GM23338 (cell line): ENCODE measurements at regions not wholly inside any gene's neighbourhood (a gene's known extent, or its start where the extent isn't known, plus 50 kb on each side); places are given as distances from the start of the nearest gene placed in this dataset.

Experiments
- CREB1 ChIP-seq: fragments of 250-450 bp; sonication (Bioruptor Pico); IDR thresholded peaks from 2 replicates; pipeline ENCODE4 v1.5.0; 2020; ENCODE audit warnings: low read depth, mild to moderate bottlenecking, moderate library complexity
- ETS1 ChIP-seq: IDR thresholded peaks from 2 replicates; pipeline ENCODE4 v1.6.1; 2016; ENCODE audit warnings: antibody characterized with exemption
- EZH2 ChIP-seq: fragments of 200-600 bp; sonication (generic); IDR thresholded peaks from one replicate; pipeline ENCODE4 v1.8.0; 2017; ENCODE audit warnings: antibody characterized with exemption, mild to moderate bottlenecking, low read depth; ENCODE audit not compliant: unreplicated experiment
- EZH2phosphoT487 ChIP-seq: fragments of 200-600 bp; sonication (generic); IDR thresholded peaks from one replicate; pipeline ENCODE4 v1.8.1; 2018; ENCODE audit warnings: antibody characterized with exemption; ENCODE audit not compliant: unreplicated experiment
- JUNB ChIP-seq: IDR thresholded peaks from one replicate; pipeline ENCODE4 v1.6.1; 2016; ENCODE audit warnings: antibody characterized with exemption; ENCODE audit not compliant: unreplicated experiment
- NANOG ChIP-seq: IDR thresholded peaks from 2 replicates; pipeline ENCODE4 v1.6.1; 2016; ENCODE audit warnings: antibody characterized with exemption, borderline replicate concordance
- POLR2AphosphoS5 ChIP-seq: IDR thresholded peaks from 2 replicates; pipeline ENCODE4 v1.6.1; 2016; ENCODE audit warnings: antibody characterized with exemption, low read depth
- REST ChIP-seq: IDR thresholded peaks from one replicate; pipeline ENCODE4 v1.6.1; 2018; ENCODE audit warnings: antibody characterized with exemption; ENCODE audit not compliant: unreplicated experiment
- ZNF331 ChIP-seq: fragments of 250-450 bp; sonication (Bioruptor Pico); IDR thresholded peaks from 2 replicates; pipeline ENCODE4 v1.5.0; 2020; ENCODE audit warnings: low read depth, mild to moderate bottlenecking, moderate library complexity
- TF ChIP-seq, protein P1 (sequence below), 2 experiments: fragments of 200-600 bp in 1 of 2; sonication (generic) in 1 of 2; conservative IDR thresholded peaks; 2 replicates each; pipeline versions ENCODE4 v1.5.1 to v1.6.1; 2016 to 2017; ENCODE audit warnings: antibody characterized with exemption in 2 of 2, low read depth in 2 of 2, mild to moderate bottlenecking in 2 of 2, moderate library complexity in 1 of 2

GRCh38 chr20:24117383-24117782 is 128.8 kb upstream of the GGTLC1 start:
- no peak for TF ChIP-seq EZH2phosphoT487
- TF ChIP-seq, protein P1, sequence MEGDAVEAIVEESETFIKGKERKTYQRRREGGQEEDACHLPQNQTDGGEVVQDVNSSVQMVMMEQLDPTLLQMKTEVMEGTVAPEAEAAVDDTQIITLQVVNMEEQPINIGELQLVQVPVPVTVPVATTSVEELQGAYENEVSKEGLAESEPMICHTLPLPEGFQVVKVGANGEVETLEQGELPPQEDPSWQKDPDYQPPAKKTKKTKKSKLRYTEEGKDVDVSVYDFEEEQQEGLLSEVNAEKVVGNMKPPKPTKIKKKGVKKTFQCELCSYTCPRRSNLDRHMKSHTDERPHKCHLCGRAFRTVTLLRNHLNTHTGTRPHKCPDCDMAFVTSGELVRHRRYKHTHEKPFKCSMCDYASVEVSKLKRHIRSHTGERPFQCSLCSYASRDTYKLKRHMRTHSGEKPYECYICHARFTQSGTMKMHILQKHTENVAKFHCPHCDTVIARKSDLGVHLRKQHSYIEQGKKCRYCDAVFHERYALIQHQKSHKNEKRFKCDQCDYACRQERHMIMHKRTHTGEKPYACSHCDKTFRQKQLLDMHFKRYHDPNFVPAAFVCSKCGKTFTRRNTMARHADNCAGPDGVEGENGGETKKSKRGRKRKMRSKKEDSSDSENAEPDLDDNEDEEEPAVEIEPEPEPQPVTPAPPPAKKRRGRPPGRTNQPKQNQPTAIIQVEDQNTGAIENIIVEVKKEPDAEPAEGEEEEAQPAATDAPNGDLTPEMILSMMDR (conservative IDR thresholded peaks at IDR 0.05; ENCODE audit: low read depth in 2 of 2), result no peak
- TF ChIP-seq ETS1, result no peak
- TF ChIP-seq CREB1, result no peak
- no peak for TF ChIP-seq EZH2
- no peak for TF ChIP-seq REST
- TF ChIP-seq JUNB, result no peak
- TF ChIP-seq POLR2AphosphoS5, result no peak
- TF ChIP-seq NANOG, result no peak
- no peak for TF ChIP-seq ZNF331 (CRISPR knock-in tag)
